ENCODE measurements at regions not wholly inside any gene's neighbourhood (a gene's known extent, or its start where the extent isn't known, plus 50 kb on each side); places are given as distances from the start of the nearest gene placed in this dataset.

DNA sequence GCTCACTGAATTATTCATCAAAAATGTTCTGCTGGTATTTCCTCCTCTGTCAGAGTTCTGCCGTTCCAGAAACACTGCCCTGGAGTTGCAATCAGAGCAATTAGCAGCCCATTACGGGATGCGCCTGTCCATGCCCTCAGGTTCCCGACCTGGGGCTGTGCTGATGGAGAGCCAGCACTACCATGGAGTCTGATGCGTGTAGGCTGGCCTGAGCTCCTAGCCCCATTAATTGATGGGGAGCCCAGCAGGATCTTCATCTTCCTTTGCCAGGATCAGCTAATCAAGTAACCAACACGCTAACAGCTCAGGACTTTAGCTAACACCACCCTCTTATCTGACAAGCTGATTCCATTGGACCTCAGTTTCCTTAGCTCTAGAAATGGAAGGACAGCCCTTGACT lies 164.2 kb downstream of the ABHD5 start:
- in situ Hi-C loops (cut with MboI; ENCODE audit: low sequenced_read_pairs in 4 of 4) = no loop called here

DNA sequence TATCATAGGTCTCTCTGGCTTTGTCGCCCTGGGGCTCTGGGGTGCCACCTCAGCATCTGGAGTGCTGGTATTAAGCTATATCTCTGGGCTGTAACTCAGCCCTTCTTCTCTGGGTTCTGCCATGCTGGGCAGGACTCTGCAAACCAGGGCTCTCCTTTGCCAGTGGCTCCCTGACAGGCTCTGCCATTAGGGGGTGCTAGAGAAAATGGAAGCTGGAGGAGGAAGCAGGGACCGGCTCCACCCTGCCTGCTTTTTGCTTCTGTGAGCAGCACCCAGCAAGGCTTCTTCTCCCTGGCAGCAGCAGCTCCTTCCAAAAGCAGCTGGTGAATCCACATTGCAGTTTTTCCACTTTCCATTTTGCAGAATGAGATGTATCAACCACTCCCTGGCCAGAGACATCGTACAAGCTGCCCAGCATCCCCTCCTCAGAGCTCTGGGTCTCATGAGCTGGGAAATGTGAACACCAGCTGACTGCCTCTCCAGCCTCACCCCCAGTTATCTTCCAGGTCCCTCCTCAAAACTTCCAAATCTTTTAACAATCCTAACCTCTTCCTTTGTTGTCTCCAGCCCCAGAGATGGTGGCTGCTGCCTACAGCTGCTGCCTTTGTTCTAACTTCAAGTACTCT lies 165.0 kb downstream of the ABHD5 start:
- H3K27me3 ChIP-seq = peaks cover 5 to 19% (median 9%) of the 10 kb centered on the region in 3 donors
- TF ChIP-seq CTCF (IDR thresholded peaks at IDR 0.05 in 4 of 5, conservative IDR thresholded peaks at IDR 0.05 in 1 of 5) (peak in 2 of 5 experiments; percentile 9 to 35), POLR2A (IDR thresholded peaks at IDR 0.05) (no peak)
- no peak overlapping the region for H3K4me3 ChIP-seq
- no peak for ATAC-seq
- intact Hi-C loops (cut with DNase I; ENCODE audit: low total_unique reads) = no loop called here
- H3K4me1 ChIP-seq = no peaks in the 10 kb centered on the region
- H3K27ac ChIP-seq = no peak overlapping the region
- no peak for DNase-seq
- H3K9me3 ChIP-seq = no peaks in the 10 kb centered on the region
- H3K36me3 ChIP-seq = no peaks in the 10 kb centered on the region
- in situ Hi-C loops (cut with MboI; ENCODE audit: low sequenced_read_pairs in 4 of 4) = no loop called here

More for the DNA sequence above, 164.2 kb downstream of the ABHD5 start:
- H3K27ac ChIP-seq = no peak overlapping the region
- ATAC-seq (no peak), DNase-seq (no peak)
- TF ChIP-seq POLR2A (IDR thresholded peaks at IDR 0.05) (no peak), CTCF (IDR thresholded peaks at IDR 0.05 in 4 of 5, conservative IDR thresholded peaks at IDR 0.05 in 1 of 5) (no peak)
- no peaks in the 10 kb centered on the region for H3K9me3 ChIP-seq
- H3K36me3 ChIP-seq = no peaks in the 10 kb centered on the region
- intact Hi-C loops (cut with DNase I; ENCODE audit: low total_unique reads) = no loop called here
- no peak overlapping the region for H3K4me3 ChIP-seq
- H3K27me3 ChIP-seq = peaks cover 5 to 19% (median 9%) of the 10 kb centered on the region in 3 donors
- H3K4me1 ChIP-seq = no peaks in the 10 kb centered on the region

- Histone ChIP-seq H3K4me3 (no peak overlapping the region), H3K36me3 (no peaks in the 10 kb centered on the region), H3K27ac (no peak overlapping the region), H3K4me1 (no peaks in the 10 kb centered on the region), H3K27me3 (peaks cover 5 to 19% (median 9%) of the 10 kb centered on the region in 3 donors), H3K9me3 (no peaks in the 10 kb centered on the region)
- intact Hi-C loops (cut with DNase I; ENCODE audit: low total_unique reads) (no loop called here), in situ Hi-C loops (cut with MboI; ENCODE audit: low sequenced_read_pairs in 4 of 4) (no loop called here)
- TF ChIP-seq POLR2A (IDR thresholded peaks at IDR 0.05) = no peak
- no peak for TF ChIP-seq CTCF (IDR thresholded peaks at IDR 0.05 in 4 of 5, conservative IDR thresholded peaks at IDR 0.05 in 1 of 5)
- DNase-seq = no peak
- no peak for ATAC-seq
Measured at GRCh38 chr3:43856351-43856750, 165.6 kb downstream of the ABHD5 start.

GRCh38 chr3:43856761-43857160 lies 166.0 kb downstream of the ABHD5 start:
- peaks cover 5 to 19% (median 9%) of the 10 kb centered on the region in 3 donors for H3K27me3 ChIP-seq
- intact Hi-C loops (cut with DNase I; ENCODE audit: low total_unique reads) = no loop called here

More at GRCh38 chr3:43856761-43857160, 166.0 kb downstream of the ABHD5 start:
- Histone ChIP-seq H3K27ac (no peak overlapping the region), H3K4me1 (no peaks in the 10 kb centered on the region), H3K36me3 (no peaks in the 10 kb centered on the region), H3K4me3 (no peak overlapping the region), H3K9me3 (no peaks in the 10 kb centered on the region)
- DNase-seq (no peak), ATAC-seq (no peak)
- no peak for TF ChIP-seq CTCF (IDR thresholded peaks at IDR 0.05 in 4 of 5, conservative IDR thresholded peaks at IDR 0.05 in 1 of 5)
- TF ChIP-seq POLR2A (IDR thresholded peaks at IDR 0.05) = no peak
- in situ Hi-C loops (cut with MboI; ENCODE audit: low sequenced_read_pairs in 4 of 4) = no loop called here

Data from gastrocnemius medialis (tissue), 4 donors.